HG03575 (cell line): ENCODE measurements at regions not wholly inside any gene's neighbourhood (a gene's known extent, or its start where the extent isn't known, plus 50 kb on each side); places are given as distances from the start of the nearest gene placed in this dataset.

ENCODE experiments used
- ATAC-seq: cut with Tn5 transposase; IDR thresholded peaks from one replicate; pipeline ENCODE4 v1.9.1; 2021; ENCODE audit not compliant: unreplicated experiment, insufficient number of reproducible peaks, low FRiP score; ENCODE audit errors: extremely low read depth

- ATAC-seq, result no peak
Observed at GRCh38 chr4:180560896-180561295, 1682.3 kb upstream of the TENM3 start.

- no peak for ATAC-seq
Observed at GRCh38 chr4:180564026-180564425, 1679.2 kb upstream of the TENM3 start.

- no peak for ATAC-seq
Observed at GRCh38 chr4:180564448-180564847, 1678.8 kb upstream of the TENM3 start.

GRCh38 chr4:180565856-180566431, 1677.3 kb upstream of the TENM3 start:
- ATAC-seq, result no peak

- ATAC-seq, result no peak
Observed at GRCh38 chr4:180566492-180566891, 1676.7 kb upstream of the TENM3 start.

- no peak for ATAC-seq
Observed at GRCh38 chr4:180567080-180567479, 1676.1 kb upstream of the TENM3 start.

GRCh38 chr4:180571516-180572055, 1671.6 kb upstream of the TENM3 start:
- no peak for ATAC-seq

- ATAC-seq, result no peak
Observed at GRCh38 chr4:180578175-180578574, 1665.0 kb upstream of the TENM3 start.

GRCh38 chr4:180581061-180581460, 1662.1 kb upstream of the TENM3 start:
- ATAC-seq, result no peak

- no peak for ATAC-seq
Observed at GRCh38 chr4:180587379-180587778, 1655.8 kb upstream of the TENM3 start.

- no peak for ATAC-seq
Observed at GRCh38 chr4:180589575-180589974, 1653.6 kb upstream of the TENM3 start.

GRCh38 chr4:180596888-180597483, 1646.2 kb upstream of the TENM3 start:
- ATAC-seq, result no peak

- ATAC-seq, result no peak
Observed at GRCh38 chr4:180598281-180598680, 1644.9 kb upstream of the TENM3 start.

- no peak for ATAC-seq
Observed at GRCh38 chr4:180603791-180604190, 1639.4 kb upstream of the TENM3 start.

GRCh38 chr4:180610324-180610723, 1632.9 kb upstream of the TENM3 start:
- no peak for ATAC-seq

GRCh38 chr4:180615746-180616145, 1627.5 kb upstream of the TENM3 start:
- no peak for ATAC-seq

- no peak for ATAC-seq
Observed at GRCh38 chr4:180617196-180617595, 1626.0 kb upstream of the TENM3 start.

- ATAC-seq, result no peak
Observed at GRCh38 chr4:180618396-180618795, 1624.8 kb upstream of the TENM3 start.

GRCh38 chr4:180619440-180619839, 1623.8 kb upstream of the TENM3 start:
- no peak for ATAC-seq

GRCh38 chr4:180622254-180622653, 1620.9 kb upstream of the TENM3 start:
- no peak for ATAC-seq

- ATAC-seq, result no peak
Observed at GRCh38 chr4:180625653-180626052, 1617.5 kb upstream of the TENM3 start.
